ENCODE measurements at regions not wholly inside any gene's neighbourhood (a gene's known extent, or its start where the extent isn't known, plus 50 kb on each side); places are given as distances from the start of the nearest gene placed in this dataset.
"Not testable (repeated sequence)": the region's sequence is repeated elsewhere in the genome, so short reads cannot be mapped to it uniquely, and the experiment has no call there.

DNA sequence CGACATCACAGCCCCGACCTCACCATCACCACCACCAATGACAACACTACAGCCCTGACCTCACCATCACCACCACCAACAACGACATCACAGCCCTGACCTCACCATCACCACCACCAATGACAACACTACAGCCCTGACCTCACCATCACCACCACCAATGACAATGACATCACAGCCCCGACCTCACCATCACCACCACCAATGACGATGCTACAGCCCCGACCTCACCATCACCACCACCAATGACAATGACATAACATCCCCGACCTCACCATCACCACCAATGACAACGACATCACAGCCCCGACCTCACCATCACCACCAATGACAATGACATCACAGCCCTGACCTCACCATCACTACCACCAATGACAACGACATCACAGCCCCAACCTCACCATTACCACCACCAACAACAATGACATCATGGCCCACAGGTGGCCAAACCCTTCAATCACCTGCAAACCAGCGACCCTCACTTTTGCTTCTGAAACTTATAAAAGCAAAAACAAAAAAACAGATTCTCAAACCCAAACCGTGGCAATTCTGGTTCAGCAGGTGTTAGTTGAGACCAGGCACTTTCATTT lies 70.7 kb upstream of the TMEM18 start:
- DNase-seq, result no peak

DNA sequence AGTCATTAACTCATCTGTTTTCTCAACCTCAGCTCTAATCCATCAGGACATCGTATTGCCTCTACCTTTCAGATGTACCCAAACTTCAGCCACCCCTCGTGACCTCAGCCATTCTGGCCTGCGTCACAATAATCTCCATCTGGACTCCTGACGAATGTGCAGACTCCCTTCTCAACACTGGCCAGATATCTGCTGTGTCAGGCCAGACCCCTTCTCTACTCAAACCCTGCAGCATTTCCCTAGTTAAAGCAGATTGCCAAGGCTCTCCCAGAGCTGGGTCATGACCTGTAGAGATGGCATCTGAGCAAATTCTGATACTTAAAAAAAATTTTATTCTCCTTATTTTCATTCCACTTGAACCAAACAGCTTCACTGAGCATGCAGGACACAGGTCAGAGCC lies 69.5 kb upstream of the TMEM18 start:
- DNase-seq, result no peak

DNA sequence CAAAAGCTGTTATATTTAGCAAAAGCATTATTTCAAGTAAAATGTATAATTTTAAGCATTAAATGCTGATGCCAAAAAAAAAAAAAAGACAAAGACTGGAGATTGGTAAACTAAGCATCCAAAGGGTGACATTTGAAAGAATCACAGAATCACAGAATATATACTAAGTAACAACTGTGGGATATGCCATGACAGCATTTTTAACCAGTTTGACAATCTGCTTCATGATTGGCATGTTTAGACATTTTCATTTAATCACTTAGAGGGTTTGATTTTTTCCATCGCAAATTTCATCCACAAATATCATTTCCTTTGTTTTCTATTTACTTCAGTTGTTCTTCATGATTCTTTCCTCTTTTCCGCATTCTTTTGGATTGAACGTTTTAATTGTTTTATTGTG lies 66.9 kb upstream of the TMEM18 start:
- no peak for DNase-seq

DNA sequence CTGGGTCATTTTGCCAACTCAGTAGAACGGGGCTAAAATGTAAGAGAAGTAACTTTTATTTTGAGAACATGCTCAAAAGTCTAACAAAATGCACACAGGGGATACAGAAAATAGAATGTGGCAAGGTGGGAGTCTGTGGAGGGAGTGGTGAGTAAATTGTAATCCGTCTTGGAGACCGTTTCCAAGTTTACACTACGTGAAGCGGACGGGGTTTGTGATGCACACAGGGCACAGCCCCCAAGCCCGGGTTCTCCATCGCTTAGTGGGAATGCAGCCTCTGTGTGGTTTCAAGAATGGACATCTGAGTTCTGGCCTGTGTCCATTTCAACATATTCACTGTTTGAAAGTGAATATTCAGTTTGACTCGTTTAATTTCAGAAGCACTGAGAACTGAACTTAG lies 65.0 kb upstream of the TMEM18 start:
- DNase-seq, result no peak

DNA sequence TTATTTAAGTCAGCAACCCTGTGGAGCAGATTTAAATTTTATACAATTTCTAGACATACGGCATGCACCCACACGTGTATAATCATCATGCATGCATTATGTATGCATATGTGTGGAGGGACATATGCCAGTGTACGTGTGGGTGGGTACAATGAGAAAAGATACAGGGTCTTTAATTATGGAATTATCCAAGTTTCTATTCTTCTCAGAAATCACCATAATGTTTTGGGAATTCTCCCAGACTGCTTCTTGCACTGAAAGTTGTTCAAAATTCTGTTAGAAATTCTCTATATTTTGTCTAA lies 63.9 kb upstream of the TMEM18 start:
- no peak for DNase-seq

DNA sequence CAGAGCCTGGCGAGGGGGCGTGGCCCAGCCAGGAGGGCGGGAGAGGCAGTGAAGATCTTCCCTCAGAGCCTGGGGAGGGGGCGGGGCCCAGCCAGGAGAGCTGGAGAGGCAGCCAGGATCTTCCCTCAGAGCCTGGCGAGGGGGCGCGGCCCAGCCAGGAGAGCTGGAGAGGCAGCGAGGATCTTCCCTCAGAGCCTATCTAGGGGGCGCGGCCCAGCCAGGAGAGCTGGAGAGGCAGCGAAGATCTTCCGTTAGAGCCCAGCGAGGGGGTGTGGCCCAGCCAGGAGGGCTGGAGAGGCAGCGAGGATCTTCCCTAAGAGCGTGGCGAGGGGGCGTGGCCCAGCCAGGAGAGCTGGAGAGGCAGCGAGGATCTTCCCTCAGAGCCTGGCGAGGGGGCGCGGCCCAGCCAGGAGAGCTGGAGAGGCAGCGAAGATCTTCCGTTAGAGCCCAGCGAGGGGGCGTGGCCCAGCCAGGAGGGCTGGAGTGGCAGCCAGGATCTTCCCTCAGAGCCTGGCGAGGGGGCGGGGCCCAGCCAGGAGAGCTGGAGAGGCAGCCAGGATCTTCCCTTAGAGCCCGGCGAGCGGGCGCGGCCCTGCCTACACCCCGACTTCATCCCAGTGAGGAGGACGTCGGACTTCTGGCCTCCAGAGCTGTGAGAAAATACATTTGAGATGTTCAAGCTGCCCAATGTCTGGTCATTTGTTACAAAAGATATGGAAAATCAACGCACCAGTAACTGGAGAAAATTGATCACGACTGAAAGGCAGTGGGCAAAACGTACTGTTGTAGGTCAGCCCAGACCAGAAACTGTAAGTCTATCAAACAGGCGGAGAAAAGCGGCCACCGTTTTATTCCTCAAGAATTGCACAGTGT lies 63.4 kb upstream of the TMEM18 start:
- peak; percentile 59 for DNase-seq

DNA sequence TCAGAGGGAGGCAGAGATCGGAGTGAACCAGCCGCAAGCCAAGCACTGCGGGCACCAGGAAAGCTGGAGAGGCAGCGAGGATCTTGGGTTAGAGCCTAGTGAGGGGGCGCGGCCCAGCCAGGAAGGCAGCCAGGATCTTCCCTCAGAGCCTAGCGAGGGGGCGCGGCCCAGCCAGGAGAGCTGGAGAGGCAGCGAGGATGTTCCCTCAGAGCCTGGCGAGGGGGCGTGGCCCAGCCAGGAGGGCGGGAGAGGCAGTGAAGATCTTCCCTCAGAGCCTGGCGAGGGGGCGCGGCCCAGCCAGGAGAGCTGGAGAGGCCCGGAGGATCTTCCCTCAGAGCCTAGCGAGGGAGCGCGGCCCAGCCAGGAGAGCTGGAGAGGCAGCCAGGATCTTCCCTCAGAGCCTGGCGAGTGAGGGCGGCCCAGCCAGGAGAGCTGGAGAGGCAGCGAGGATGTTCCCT lies 62.7 kb upstream of the TMEM18 start:
- DNase-seq, result not testable (repeated sequence)

DNA sequence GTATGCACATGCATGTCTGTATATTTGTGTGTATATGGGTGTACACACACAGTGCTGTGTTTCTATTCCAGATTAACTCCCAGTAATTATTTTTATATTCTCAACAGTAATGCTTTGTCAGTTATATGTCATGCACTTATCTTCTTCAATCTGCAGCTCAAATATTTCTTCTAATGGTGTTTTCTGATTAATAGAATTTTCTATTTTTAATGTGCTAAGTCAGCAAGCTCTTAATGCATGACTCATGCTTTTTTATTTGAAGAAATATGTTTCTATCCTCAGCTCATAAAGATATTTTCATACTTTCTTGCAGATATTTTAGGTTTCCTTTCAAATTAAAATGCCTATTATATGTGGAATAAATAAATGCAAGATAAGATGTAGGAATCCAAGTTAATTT lies 59.7 kb upstream of the TMEM18 start:
- no peak for DNase-seq

DNA sequence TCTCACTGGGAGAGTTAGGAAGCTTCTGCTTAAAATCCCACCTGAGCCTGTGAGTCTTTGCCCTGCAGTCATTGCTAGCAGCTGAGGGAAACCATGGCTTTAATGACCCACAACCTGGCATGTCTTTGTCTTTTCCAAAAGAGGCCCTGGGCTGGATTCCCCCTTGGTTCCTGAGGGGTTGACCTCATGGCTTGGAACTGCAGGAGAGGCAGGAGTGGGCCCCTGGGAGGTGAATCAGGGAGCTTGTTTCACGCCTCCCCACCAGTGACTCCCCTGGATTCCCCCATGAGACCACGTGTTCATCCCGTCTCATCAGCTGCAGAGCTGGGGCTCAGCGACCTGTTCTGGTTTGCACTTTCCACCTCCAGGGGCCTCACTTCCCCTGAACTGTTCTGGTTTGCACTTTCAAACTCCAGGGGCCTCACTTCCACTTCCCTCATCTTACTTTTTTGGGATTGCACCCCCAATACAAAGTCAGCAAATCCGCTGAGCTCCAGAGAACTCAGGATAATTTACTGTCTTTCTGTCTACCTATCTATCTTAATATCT lies 58.5 kb upstream of the TMEM18 start:
- DNase-seq, result no peak

DNA sequence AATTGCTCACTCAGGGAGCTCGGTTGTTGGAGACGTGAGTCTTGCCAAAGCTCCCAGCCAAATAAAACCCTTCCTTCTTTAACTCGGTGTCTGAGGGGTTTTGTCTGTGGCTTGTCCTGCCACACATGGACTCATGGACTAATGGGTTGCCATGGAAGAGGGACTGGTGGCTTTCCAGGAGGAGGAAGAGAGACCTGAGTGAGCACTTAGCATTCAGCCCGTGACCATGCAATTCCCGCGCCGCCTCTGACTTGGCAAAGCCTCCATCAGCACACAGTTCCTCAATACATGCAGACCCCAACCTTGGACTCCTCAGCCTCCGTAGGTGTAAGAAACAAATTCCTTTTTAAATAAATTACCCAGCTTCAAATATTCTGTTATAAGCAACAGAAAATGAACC lies 57.3 kb upstream of the TMEM18 start:
- no peak for DNase-seq

DNA sequence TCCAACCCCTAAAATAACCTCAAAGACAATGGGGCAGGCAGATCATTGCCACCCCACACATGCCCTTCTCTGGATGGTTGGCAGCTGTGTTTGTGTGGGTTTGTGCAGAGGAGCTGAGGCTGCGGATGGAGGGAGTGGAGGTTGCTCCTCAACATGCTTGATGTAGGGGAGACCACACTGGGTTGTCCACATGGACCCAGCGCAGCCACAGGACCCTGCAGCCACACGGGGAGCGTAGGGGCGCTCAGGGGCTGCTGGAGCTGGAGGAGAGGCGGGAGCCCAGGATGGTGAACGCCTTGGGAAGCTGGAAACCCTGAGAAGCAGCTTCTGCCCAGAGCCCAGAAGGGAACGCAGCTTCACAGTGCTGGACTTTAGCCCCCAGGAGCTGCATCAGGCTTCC lies 56.3 kb upstream of the TMEM18 start:
- DNase-seq, result no peak

DNA sequence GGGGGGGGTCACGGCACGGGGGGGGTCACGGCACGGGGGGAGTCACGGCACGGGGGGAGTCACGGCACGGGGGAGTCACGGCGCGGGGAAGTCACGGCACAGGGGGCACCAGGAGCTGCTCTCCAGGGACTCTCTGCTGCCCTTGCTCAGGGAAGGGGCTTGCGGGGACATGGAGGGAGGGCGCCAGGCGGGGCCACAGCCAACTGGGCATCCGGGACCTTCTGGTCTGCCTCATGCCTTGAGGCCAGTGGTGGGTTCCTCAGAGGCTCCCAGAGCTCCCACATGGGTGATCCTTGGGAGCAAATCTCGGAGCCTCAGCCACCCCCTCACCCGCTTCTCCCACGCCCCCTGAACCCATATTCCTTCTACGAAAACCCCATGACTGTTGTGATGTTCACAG lies 55.8 kb upstream of the TMEM18 start:
- DNase-seq, result no peak

DNA sequence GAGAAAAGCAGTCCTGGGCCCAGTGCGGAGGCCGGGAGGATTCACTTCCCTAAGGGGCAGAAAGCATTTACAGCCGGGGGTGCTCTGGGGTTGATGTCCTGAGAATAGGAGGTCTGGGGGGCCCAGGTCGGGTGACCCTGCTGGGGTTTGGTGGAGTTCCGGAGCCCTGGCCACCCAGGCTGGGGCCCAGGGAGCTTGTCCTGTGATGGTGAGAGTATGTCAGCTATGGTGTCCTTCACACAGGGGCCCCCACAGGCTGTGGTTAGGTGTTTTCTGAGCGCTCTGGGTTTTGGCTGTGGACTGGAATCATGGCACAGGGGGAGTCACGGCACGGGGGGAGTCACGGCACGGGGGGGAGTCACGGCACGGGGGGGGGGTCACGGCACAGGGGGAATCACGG lies 54.5 kb upstream of the TMEM18 start:
- no peak for DNase-seq

DNA sequence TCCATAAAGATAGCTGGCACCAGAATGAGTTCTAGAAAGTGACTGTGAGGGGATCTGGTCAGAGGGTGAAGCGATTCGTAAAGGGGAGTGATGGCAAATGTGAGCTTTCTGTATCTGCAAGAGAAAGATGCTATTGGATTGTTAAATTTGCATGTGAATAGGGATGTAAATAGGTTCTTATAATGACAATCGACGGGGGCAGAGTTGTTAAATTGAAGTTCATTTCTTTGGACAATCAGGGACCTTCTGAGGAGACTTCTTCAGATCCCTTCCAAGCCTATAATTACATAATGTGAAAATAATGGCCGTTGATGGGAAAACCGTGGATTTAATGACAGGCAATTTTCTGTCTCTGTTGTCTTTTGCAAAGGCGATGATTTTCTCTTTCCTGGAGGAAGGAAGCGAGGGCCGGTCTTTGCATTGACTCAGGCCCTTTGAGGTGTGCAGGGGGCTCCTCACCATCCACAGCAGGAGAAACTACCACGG lies 52.2 kb upstream of the TMEM18 start:
- DNase-seq, result no peak

DNA sequence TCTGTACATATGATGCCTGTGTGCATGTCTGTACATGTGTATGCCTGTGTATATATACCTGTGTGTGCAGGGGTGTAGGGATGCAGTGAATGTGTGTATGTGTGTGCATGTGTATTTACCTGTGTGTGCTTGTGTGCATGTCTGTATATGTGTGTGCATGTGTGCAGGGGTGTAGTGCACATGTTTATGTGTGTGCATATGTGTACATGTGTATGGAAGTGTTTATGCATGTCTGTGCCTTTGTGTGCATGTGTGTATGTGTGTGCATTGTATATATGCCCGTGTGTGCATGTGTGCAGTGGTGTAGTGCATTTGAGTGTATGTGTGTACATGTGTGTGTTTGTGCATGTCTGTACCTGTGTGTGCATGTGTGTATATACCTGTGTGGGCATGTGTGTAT lies 51.0 kb upstream of the TMEM18 start:
- DNase-seq, result no peak

DNA sequence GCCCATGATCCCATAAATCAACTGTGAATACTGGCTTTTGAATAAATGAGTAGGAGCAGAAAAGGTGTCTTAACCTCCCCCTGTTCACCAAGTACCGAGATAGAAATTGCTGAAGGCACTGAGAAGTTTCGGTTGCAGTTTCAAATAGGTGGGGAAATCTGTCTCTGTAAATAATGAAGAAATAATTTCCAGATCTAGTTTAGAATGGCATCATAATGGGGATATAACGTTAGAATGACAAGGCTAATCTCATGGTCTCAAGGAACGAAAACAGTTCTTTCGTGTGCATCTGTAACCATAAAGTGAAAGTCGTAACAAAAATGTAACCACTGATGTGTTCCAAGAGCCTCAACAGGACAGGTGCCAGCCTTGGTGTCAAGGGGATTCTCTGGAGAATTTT lies 49.9 kb upstream of the TMEM18 start:
- no peak for DNase-seq
